Stomach (tissue), 4 donors: ENCODE measurements at regions not wholly inside any gene's neighbourhood (a gene's known extent, or its start where the extent isn't known, plus 50 kb on each side); places are given as distances from the start of the nearest gene placed in this dataset.

Source experiments
- CTCF ChIP-seq, 7 experiments: fragments of 450-650 bp in 4 of 7; fragments of 200-600 bp in 3 of 7; sonication (generic) in 3 of 7; IDR thresholded peaks; one replicate each; pipeline ENCODE4 v1.5.1; 2016 to 2019; ENCODE audit warnings: antibody characterized with exemption in 7 of 7, control low read depth in 2 of 7, mild to moderate bottlenecking in 1 of 7
- EP300 ChIP-seq: sonication (generic); formaldehyde crosslinking; IDR thresholded peaks from one replicate; pipeline ENCODE4 v1.6.1; 2017; ENCODE audit warnings: antibody characterized with exemption

DNA sequence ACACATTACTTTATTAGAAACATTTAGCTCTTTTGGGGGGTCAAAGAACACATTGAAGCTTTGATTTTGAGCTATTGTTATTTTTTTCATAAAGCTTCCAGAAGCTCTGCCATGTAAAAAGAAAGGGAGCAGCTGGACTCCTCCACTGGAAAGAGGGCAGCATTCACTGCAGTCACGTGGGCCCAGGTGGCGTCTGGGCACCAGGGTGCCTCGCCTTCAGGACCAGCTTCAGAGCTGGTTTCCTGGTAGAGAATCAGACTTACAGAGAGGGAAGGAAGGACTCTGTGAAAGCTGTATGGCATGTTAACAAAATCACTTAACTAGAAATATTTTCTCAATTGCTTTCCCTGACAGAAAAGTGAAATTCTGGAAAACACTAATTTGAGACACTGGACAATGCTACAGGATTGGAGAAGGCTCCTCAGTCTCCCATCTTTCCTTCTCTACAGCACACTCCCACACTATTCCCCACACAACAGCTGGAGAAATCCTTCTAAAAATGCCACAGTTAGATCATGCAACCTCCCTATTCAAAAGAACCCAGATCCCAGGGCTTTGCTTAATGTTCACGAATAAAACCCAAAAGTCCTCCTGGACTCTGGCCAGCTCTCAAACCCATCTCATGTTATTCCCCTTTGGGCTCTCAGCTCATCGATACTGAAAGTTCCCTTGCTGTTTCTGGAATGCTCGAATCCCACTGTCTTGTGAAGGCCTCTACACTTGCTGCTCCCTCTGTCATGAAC lies 83.2 kb downstream of the NFKBIZ start:
- TF ChIP-seq CTCF (IDR thresholded peaks at IDR 0.05) = no peak
- TF ChIP-seq EP300 = no peak
